ENCODE measurements at regions not wholly inside any gene's neighbourhood (a gene's known extent, or its start where the extent isn't known, plus 50 kb on each side); places are given as distances from the start of the nearest gene placed in this dataset.

- TF ChIP-seq CHD7 (IDR thresholded peaks at IDR 0.05; ENCODE audit: insufficient replicate concordance, low read length): no peak
- TF ChIP-seq SAP30 (IDR thresholded peaks at IDR 0.05; ENCODE audit: insufficient read depth, insufficient replicate concordance, low read length): no peak
- TF ChIP-seq NRF1 (IDR thresholded peaks at IDR 0.05; ENCODE audit: low read depth, low read length): no peak
Measured at GRCh38 chr6:134619077-134619476, 301.2 kb upstream of the SGK1 start (continued).
